Activated T-cell treated with anti-CD3 and anti-CD28 coated beads, Interleukin-2, amount 50 U/mL, for 48 hours (primary cell): ENCODE measurements at regions not wholly inside any gene's neighbourhood (a gene's known extent, or its start where the extent isn't known, plus 50 kb on each side); places are given as distances from the start of the nearest gene placed in this dataset.
"Not testable (repeated sequence)": the region's sequence is repeated elsewhere in the genome, so short reads cannot be mapped to it uniquely, and the experiment has no call there.

ENCODE experiments used
- DNase-seq, 2 experiments: peaks; one replicate each; pipeline ENCODE4 v3.0.0-alpha.2; 2020

DNA sequence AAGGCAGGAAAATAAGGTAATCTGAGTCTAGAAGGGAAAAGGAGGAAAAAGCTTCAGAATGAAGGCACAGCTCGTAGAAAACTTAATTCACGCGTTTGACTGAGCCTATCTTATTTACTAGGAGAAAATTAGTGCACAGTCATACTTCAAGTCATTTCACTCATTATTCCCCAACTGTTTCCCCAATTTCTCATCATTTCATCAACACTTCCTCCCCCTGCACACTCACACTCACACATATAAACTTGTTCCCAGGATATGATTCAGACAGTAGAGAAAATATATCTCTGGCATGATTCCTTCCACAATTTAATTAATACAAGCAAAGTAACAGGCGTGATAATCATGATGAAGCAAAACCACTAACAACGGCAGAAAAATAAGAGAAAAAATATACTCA lies 94.5 kb upstream of the F13A1 start:
- no peak for DNase-seq

- no peak for DNase-seq
Measured at GRCh38 chr6:6417475-6417874, 97.0 kb upstream of the F13A1 start.

DNA sequence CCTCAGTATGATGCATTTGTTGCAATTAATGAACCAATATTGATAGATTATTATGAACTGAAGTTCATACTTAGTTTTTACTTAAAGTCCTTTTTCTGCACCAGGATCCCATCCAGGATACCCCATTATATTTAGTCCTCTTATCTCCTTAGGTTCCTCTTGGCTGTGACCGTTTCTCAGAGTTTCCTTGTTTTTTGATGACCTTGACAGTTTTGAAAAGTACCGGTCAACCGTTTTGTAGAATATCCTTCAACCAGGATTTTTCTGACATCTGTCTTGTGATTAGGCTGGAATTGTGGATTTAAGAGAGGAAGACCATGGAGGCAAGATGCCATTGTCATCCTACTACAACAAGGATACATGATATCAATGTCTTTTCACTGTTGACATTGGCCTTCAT lies 98.0 kb upstream of the F13A1 start:
- no peak for DNase-seq

GRCh38 chr6:6420107-6420506 lies 99.6 kb upstream of the F13A1 start:
- DNase-seq, result no peak

GRCh38 chr6:6434151-6434550 lies 113.7 kb upstream of the F13A1 start:
- DNase-seq, result no peak

GRCh38 chr6:6434723-6435122 lies 114.3 kb upstream of the F13A1 start:
- DNase-seq, result no peak

DNA sequence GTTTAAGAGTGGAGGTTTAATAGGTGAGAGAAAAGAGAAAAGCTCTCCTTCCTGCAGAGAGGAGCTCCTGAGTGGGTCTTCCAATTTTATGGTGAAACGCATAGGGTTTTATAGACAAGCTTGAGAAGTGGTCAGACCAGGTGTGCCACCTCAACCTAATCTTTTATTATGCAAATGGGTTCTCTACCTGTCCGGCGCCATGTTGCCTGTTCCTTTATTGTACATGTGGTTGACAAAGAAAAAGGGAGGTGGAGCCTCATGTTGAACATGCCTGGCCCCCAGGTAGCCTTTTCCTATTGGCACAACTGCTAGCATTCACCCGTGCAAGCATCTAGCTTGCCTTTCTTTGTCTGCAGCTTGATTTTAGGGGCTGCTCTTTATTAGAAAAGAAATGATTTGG lies 115.9 kb upstream of the F13A1 start:
- no peak for DNase-seq

- no peak for DNase-seq
Measured at GRCh38 chr6:6436946-6437345, 116.5 kb upstream of the F13A1 start.

DNA sequence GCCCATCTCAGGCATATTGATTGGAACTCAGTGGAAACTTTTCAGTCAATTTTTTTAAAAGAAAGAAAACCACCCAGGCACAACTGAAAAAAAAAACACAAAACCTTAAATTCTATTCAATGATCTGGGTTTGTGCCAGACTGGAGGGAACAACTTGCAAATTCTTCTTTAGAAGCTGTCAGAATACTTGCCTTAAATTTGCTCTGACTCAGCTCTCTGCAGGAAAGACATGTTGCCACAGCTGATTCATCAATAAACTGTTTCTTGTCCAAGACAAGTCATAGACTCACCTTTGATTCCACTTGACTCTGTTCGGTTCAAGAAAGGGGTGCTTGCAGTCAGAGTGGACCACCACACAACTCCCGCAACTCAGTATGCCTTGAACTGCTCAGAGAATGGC lies 117.8 kb upstream of the F13A1 start:
- DNase-seq, result no peak

DNA sequence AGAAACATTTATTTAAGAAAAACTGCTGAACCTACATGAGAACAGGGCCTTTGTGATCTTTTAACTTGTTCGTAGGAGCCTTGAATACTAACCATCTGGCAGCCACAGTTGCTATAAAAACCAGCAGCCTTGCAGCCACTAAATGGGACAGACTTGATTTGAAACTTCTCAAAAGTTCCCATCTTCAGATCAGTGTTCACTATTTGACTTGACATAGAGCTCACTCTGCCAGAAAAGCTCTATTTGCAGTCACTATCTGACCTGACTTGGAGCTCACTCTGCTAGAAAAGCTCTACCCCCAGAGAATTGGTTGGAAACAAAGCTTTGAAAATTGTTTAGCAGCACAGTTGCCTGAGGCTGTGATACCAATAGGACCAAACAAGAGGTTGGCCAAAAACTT lies 119.3 kb upstream of the F13A1 start:
- no peak for DNase-seq

GRCh38 chr6:6452002-6452401 lies 131.5 kb upstream of the F13A1 start:
- DNase-seq, result no peak

- no peak for DNase-seq
Measured at GRCh38 chr6:6453186-6453585, 132.7 kb upstream of the F13A1 start.

DNA sequence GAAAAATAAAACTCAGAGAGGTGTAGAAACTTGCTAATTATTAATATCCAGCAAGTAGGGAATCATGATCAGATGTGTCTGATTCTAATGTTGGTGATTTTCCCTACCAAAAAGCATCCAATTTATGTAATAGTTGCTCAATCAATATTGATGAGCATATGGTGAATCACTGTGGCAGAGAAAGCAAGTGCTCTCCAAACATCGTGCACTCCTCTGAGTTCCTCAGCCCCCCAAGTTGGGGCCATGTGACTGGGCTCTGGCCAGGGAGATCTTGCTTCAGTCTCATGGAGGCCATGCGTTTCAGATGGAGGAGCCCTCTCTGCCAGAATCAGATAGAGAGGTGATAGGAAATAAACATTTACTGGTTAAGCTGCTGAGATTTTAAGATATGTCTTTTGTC lies 133.2 kb upstream of the LY86 start:
- no peak for DNase-seq

DNA sequence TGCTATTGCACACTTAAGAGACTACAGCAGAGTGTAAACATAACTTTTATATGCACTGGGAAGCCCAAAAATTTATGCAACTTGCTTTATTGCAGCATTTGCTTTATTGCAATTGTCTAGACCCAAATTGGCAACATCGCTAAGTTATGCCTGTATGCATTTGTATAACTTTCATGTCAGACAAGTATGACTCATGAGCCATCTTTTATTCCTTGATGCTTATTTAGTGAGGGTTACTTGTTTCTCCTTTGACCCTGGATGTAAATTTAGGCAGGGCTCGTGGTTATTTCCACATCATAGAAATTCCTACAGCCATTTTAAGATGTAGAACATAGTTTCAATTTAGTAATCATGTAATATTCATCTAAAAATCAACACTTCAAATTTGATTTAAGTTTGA lies 130.3 kb upstream of the LY86 start:
- DNase-seq, result no peak

GRCh38 chr6:6459963-6460362 lies 128.6 kb upstream of the LY86 start:
- not testable (repeated sequence) for DNase-seq

DNA sequence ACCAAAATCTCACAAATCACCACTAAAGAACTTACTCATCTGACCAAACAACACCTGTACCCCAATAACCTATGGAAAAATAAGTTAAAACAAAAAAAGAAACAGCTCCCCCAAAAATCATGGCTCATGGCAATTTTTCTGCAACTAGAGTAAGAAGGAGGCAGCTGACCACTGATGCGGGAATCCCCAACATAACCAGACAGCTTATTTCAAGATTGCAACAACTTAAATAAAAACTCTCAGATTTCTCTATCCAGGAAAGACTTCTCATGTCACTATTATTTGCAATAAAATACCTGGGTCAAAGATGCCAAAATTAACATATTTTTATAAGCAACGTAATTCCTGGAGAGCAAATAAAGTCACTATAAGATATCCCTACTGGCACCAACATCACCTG lies 128.1 kb upstream of the LY86 start:
- no peak for DNase-seq

GRCh38 chr6:6461138-6461537 lies 127.4 kb upstream of the LY86 start:
- no peak for DNase-seq

- DNase-seq, result peak in 1 of 2 experiments; percentile 18
Measured at GRCh38 chr6:6466967-6467761, 121.4 kb upstream of the LY86 start.

DNA sequence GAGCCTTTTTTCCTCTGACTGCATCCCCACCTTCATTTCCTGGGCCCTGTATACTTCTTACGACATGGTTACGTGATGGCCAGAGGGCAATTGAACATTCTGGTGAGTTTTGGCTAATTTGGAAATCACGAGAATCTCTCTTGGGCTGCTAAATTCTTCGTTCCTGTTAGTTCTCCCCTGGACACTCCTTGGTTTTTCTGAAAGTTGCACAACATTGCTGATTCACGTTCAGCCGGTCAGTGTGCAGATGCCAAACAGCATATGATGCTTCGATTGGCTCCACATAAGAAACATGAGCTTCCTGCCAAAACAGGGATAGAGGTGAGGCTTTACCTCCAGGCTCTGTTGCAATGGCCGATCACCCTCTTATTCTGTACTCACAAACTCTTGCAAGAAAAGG lies 119.4 kb upstream of the LY86 start:
- DNase-seq, result no peak

DNA sequence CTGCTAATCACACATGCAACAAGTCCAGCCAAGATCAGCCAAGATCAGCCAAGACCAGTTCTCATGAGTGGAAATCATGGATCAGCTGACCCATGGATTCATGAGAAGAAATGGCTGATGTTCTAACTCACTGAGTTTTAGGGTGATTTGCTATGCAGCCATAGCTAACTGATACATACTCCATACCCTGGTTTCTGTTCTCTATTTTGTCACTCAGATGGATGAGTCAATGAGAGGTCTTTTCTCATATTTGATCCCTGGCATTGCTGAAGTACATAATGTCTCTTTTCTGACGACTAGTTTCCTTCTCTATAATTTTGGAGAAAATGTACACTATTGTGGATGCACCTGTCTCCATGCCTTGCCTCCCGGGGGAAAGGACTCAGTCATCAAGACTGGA lies 118.4 kb upstream of the LY86 start:
- DNase-seq, result no peak

GRCh38 chr6:6471276-6471675 lies 117.2 kb upstream of the LY86 start:
- no peak for DNase-seq

- DNase-seq, result no peak
Measured at GRCh38 chr6:6474170-6474920, 114.2 kb upstream of the LY86 start.

- no peak for DNase-seq
Measured at GRCh38 chr6:6479785-6480184, 108.7 kb upstream of the LY86 start.

DNA sequence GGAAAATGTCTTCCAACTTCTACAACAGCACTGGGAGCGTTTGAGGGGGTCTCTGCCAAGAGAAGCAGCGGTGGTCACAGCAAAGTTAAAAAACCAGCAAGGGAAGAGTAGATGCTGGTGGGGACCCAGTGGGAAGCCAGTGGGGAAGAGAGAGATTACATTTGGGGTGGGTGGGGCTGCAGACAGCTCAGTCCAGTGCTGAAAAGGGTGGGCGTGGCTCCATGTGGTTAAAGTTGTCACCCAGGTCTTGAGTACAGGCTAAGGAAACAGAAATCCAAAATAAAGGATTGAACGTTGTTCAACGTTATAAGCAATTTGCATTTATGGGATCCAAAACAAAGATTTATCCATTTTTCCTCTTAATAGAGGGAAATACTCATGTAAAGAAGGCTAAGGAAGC lies 106.3 kb upstream of the LY86 start:
- DNase-seq, result no peak

GRCh38 chr6:6483168-6483567 lies 105.4 kb upstream of the LY86 start:
- DNase-seq, result no peak
